Thyroid gland (tissue), 4 donors: ENCODE measurements at regions not wholly inside any gene's neighbourhood (a gene's known extent, or its start where the extent isn't known, plus 50 kb on each side); places are given as distances from the start of the nearest gene placed in this dataset.

Experiments used
- POLR2A ChIP-seq, 2 donors: fragments of 450-650 bp; IDR thresholded peaks; one replicate each; pipeline ENCODE4 v1.6.1; 2017; ENCODE audit warnings: antibody characterized with exemption in 2 of 2, mild to moderate bottlenecking in 2 of 2, moderate library complexity in 1 of 2
- TF ChIP-seq, protein P1 (sequence below), 6 experiments: fragments of 200-600 bp in 3 of 6; fragments of 450-650 bp in 3 of 6; sonication (generic) in 3 of 6; IDR thresholded peaks; one replicate each; pipeline ENCODE4 v1.5.1; 2016 to 2019; ENCODE audit warnings: antibody characterized with exemption in 6 of 6, mild to moderate bottlenecking in 2 of 6, inconsistent platforms in 1 of 6, moderate library complexity in 1 of 6

DNA sequence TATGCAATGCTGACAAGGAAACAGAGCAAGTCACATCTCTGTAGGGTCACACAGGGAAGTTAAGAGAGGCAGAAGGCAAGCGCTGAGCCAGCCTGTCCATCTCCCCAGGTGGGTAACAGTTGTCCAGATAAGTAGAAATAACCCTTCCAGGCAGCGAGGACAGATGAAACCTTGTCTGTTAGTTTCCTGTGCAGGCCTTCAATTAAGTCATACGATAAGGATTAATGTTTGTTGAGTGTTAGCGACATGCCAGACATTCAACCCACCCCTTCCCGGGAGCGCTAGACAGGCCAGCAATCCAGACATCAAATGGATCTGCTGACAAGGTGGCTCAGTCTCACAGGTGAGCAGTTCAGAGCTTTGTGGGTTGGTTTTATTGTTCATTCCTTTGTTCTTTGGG is 221.5 kb upstream of the FMN2 start:
- TF ChIP-seq, protein P1, sequence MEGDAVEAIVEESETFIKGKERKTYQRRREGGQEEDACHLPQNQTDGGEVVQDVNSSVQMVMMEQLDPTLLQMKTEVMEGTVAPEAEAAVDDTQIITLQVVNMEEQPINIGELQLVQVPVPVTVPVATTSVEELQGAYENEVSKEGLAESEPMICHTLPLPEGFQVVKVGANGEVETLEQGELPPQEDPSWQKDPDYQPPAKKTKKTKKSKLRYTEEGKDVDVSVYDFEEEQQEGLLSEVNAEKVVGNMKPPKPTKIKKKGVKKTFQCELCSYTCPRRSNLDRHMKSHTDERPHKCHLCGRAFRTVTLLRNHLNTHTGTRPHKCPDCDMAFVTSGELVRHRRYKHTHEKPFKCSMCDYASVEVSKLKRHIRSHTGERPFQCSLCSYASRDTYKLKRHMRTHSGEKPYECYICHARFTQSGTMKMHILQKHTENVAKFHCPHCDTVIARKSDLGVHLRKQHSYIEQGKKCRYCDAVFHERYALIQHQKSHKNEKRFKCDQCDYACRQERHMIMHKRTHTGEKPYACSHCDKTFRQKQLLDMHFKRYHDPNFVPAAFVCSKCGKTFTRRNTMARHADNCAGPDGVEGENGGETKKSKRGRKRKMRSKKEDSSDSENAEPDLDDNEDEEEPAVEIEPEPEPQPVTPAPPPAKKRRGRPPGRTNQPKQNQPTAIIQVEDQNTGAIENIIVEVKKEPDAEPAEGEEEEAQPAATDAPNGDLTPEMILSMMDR (IDR thresholded peaks at IDR 0.05), result no peak
- no peak for TF ChIP-seq POLR2A (IDR thresholded peaks at IDR 0.05)
